HG03108 (cell line): ENCODE measurements at regions not wholly inside any gene's neighbourhood (a gene's known extent, or its start where the extent isn't known, plus 50 kb on each side); places are given as distances from the start of the nearest gene placed in this dataset.
"Not testable (repeated sequence)": the region's sequence is repeated elsewhere in the genome, so short reads cannot be mapped to it uniquely, and the experiment has no call there.

Experiments used
- ATAC-seq: cut with Tn5 transposase; IDR thresholded peaks from one replicate; pipeline ENCODE4 v1.9.1; 2021; ENCODE audit warnings: moderate library complexity; ENCODE audit not compliant: unreplicated experiment

DNA sequence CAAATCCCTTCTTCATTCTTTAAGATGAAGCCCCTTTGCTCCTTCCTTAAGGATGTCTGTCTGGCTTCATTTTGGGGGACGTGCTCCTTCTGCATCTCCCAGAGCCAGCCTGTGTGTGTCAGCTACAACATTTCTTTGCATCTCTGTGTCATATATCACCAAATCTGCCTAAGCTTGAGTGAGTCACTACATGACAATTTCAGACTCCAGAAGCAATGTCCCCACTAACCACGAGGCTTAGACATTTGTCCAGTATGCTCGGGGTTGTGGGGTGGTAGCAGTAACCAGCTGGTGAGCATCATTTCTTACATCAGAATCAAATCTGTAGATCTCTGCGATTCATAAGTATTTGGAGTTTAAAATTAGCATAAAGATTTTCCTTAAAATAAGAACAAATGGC lies 54.1 kb upstream of the USP14 start:
- ATAC-seq = not testable (repeated sequence)

DNA sequence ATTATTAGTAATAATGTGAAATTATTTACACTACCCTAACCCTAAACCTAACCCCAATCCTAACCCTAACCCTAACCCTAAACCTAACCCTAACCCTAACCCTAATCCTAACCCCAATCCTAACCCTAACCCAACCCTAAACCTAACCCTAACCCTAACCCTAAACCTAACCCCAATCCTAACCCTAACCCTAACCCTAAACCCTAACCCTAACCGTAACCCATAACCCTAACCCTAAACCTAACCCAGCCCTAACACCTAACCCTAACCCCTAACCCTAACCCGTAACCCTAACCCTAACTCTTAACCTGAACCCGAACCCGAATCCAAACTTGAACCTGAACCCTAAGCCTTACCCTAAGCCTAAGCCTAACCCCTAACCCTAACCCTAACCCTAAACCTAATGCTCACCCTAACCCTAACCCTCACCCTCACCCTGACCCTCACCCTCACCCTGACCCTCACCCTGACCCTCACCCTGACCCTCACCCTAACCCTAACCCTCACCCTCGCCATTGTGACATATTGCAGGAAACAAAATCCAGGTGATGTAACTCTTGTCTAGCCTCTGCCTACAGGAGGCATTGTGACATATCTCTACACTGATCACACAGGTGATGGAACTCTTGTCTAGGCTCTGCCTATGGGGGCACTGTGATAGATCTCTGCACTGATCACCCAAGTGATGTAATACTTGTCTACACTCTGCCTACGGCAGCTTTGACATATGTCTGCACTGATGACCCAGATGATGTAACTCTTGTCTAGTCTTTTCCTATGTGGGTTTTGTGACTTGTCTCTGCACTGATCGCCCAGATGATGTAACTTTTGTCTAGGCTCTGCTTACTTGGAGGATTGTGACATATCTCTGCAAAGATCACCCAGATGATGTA lies 53.0 kb upstream of the USP14 start:
- not testable (repeated sequence) for ATAC-seq

DNA sequence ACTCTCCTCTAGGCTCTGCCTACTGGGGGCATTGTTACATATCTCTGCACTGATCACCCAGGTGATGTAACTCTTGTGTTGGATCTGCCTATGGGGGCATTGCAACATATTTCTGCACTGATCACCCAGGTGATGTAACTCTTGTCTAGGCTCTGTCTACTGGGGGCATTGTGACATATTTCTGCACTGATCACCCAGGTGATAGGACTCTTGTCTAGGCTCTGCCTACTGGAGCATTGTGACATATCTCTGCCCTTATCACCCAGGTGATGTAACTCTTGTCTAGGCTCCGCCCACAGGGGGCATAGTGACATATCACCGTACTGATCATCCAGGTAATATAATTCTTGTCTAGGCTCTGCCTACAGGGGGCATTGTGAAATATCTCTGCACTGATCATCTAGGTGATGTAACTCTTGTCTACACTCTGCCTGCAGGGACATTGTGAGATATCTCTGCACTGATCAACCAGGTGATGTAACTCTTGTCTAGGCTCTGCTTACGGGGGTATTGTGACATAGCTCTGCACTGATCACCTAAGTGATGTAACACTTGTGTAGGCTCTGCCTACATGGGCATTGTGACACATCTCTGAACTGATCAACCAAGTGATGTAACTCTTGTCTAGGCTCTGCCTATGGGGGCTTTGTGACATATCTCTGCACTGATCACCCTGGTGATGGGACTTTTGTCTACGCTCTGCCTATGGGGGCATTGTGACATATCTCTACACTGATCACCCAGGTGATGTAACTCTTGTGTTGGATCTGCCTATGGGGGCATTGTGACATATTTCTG lies 52.1 kb upstream of the USP14 start:
- ATAC-seq = not testable (repeated sequence)

DNA sequence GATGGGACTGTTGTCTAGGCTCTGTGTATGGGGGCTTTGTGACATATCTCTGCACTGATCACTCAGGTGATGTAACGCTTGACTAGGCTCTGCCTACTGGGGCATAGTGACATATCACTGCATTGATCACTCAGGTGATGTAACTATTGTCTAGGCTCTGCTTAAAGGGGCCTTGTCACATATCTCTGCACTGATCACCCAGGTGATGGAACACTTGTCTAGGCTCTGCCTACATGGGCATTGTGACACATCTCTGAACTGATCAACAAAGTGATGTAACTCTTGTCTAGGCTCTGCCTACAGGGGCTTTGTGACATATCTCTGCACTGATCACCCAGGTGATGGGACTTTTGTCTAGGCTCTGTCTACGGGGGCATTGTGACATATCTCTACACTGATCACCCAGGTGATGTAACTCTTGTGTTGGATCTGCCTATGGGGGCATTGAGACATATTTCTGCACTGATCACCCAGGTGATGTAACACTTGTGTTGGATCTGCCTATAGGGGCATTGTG lies 51.4 kb upstream of the USP14 start:
- not testable (repeated sequence) for ATAC-seq

DNA sequence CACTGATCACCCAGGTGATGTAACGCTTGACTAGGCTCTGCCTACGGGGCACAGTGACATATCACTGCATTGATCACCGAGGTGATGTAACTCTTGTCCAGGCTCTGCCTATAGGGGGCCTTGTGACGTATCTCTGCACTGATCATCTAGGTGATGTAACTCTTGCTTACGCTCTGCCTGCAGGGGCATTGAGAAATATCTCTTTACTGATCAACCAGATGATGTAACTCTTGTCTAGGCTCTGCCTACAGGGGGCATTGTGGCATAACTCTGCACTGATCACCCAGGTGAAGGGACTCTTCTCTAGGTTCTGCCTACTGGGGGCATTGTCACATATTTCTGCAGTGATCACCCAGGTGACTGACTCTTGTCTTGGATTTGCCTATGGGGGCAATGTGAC lies 50.9 kb upstream of the USP14 start:
- ATAC-seq = not testable (repeated sequence)

DNA sequence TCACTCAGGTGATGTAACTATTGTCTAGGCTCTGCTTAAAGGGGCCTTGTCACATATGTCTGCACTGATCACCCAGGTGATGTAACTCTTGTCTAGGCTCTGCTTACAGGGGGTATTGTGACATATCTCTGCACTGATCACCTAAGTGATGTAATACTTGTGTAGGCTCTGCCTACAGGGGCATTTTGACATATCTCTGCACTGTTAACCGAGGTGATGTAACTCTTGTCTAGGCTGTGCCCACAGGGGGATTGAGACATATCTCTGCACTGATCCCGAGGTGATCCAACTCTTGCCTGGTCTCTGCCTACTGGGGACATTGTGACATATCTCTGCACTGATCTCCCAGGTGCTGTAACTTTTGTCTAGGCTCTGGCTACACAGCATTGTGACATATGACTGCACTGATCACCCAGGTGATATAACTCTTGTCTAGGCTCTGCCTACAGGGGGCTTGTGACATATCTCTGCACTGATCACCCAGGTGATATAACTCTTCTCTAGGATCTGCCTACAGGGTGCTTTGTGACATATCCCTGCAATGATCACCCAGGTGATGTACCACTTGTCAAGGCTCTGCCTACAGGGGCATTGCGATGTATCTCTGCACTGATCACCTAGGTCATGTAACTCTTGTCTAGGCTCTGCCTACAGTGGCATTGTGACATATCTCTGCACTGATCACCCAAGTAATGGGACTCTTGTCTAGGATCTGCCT lies 50.3 kb upstream of the USP14 start:
- ATAC-seq = peak; percentile 46
